ENCODE measurements at regions not wholly inside any gene's neighbourhood (a gene's known extent, or its start where the extent isn't known, plus 50 kb on each side); places are given as distances from the start of the nearest gene placed in this dataset.

GRCh38 chr3:66615643-66616301 is 115.0 kb upstream of the LRIG1 start:
- Histone ChIP-seq H3K27me3 (ENCODE audit: control insufficient read depth, insufficient read depth, low read length) (no peaks in the 10 kb centered on the region), H3K9me3 (ENCODE audit: control insufficient read depth, low read depth, low read length) (no peaks in the 10 kb centered on the region), H3K27ac (ENCODE audit: low read length) (no peak overlapping the region), H3K36me3 (ENCODE audit: control insufficient read depth, low read depth, low read length) (no peaks in the 10 kb centered on the region), H3K9ac (ENCODE audit: low read length) (no peak overlapping the region), H3K4me1 (ENCODE audit: control insufficient read depth, low read depth, low read length) (peaks cover 8% of the 10 kb centered on the region), H3K4me3 (ENCODE audit: low read length) (no peak overlapping the region)

- Histone ChIP-seq H3K27me3 (ENCODE audit: control insufficient read depth, insufficient read depth, low read length) (no peaks in the 10 kb centered on the region), H3K9ac (ENCODE audit: low read length) (no peak overlapping the region), H3K27ac (ENCODE audit: low read length) (no peak overlapping the region), H3K4me3 (ENCODE audit: low read length) (no peak overlapping the region), H3K36me3 (ENCODE audit: control insufficient read depth, low read depth, low read length) (no peaks in the 10 kb centered on the region), H3K4me1 (ENCODE audit: control insufficient read depth, low read depth, low read length) (peaks cover 13% of the 10 kb centered on the region), H3K9me3 (ENCODE audit: control insufficient read depth, low read depth, low read length) (no peaks in the 10 kb centered on the region)
Measured at GRCh38 chr3:66617351-66617750, 116.5 kb upstream of the LRIG1 start.

GRCh38 chr3:66618066-66618465 is 117.2 kb upstream of the LRIG1 start:
- no peak overlapping the region for H3K4me3 ChIP-seq (ENCODE audit: low read length)

DNA sequence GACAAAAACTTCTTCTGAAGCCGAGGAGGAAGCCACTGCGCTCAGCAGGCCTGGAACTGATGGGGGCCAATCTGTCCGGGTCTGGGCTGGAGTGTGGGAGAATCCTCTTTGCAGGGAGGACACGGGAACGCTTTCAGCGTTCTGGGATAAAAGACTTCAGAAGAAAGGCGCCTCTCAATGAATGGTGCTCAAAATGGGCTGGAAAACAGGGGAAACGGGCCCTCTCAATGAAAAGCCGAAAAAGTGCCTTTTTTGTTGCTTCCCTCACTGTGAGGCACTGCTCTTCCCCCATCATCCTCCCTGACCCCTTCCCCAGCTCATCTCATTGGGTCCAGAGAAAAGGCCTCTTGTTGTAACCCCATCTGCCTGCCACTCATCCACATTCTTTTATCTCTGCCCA is 119.5 kb upstream of the LRIG1 start:
- Histone ChIP-seq H3K9ac (ENCODE audit: low read length) (no peak overlapping the region), H3K27me3 (ENCODE audit: control insufficient read depth, insufficient read depth, low read length) (no peaks in the 10 kb centered on the region), H3K9me3 (ENCODE audit: control insufficient read depth, low read depth, low read length) (no peaks in the 10 kb centered on the region), H3K4me1 (ENCODE audit: control insufficient read depth, low read depth, low read length) (peaks cover 13% of the 10 kb centered on the region), H3K4me3 (ENCODE audit: low read length) (no peak overlapping the region), H3K27ac (ENCODE audit: low read length) (no peak overlapping the region), H3K36me3 (ENCODE audit: control insufficient read depth, low read depth, low read length) (no peaks in the 10 kb centered on the region)

More at GRCh38 chr3:66618066-66618465, 117.2 kb upstream of the LRIG1 start:
- Histone ChIP-seq H3K9ac (ENCODE audit: low read length) (no peak overlapping the region), H3K27ac (ENCODE audit: low read length) (no peak overlapping the region), H3K36me3 (ENCODE audit: control insufficient read depth, low read depth, low read length) (no peaks in the 10 kb centered on the region), H3K9me3 (ENCODE audit: control insufficient read depth, low read depth, low read length) (no peaks in the 10 kb centered on the region), H3K27me3 (ENCODE audit: control insufficient read depth, insufficient read depth, low read length) (no peaks in the 10 kb centered on the region), H3K4me1 (ENCODE audit: control insufficient read depth, low read depth, low read length) (peaks cover 13% of the 10 kb centered on the region)

DNA sequence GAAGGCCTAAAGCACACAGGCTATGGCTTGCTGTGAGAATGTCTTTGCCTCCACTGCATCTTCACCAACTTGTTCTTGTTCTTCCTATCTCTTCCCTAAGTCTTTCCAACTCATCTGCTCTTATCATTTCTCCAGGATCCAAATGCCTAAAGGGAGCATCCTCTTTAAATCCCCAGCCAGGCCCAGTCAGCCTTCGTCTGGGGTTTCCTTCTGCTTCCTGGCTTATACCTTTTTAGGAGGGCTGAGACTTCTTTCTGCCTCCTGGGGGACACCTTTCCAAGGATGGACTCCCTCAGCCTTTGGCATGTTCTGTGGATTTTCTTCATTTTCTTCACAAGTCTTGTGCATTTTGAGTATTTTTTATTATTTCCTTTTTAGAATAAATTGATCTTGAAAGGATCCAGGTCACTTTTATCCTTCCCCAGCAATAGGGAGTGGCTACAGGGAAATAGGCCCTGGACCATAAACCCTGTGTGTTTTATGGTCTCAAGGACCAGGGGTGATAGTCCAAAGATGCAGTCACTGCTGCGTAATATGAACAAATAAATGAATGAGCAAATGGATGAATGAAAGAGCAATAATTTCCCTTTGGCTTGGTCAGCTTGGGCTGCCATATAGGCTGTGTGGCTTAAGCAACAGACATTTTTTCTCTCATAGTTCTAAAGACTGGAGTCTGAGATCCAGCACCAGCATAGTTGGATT is 122.1 kb upstream of the LRIG1 start:
- H3K36me3 ChIP-seq (ENCODE audit: control insufficient read depth, low read depth, low read length), result no peaks in the 10 kb centered on the region
- no peak overlapping the region for H3K4me3 ChIP-seq (ENCODE audit: low read length)
- peaks cover 6% of the 10 kb centered on the region for H3K4me1 ChIP-seq (ENCODE audit: control insufficient read depth, low read depth, low read length)
- H3K9me3 ChIP-seq (ENCODE audit: control insufficient read depth, low read depth, low read length), result no peaks in the 10 kb centered on the region
- no peak overlapping the region for H3K27ac ChIP-seq (ENCODE audit: low read length)
- H3K9ac ChIP-seq (ENCODE audit: low read length), result no peak overlapping the region
- H3K27me3 ChIP-seq (ENCODE audit: control insufficient read depth, insufficient read depth, low read length), result no peaks in the 10 kb centered on the region

DNA sequence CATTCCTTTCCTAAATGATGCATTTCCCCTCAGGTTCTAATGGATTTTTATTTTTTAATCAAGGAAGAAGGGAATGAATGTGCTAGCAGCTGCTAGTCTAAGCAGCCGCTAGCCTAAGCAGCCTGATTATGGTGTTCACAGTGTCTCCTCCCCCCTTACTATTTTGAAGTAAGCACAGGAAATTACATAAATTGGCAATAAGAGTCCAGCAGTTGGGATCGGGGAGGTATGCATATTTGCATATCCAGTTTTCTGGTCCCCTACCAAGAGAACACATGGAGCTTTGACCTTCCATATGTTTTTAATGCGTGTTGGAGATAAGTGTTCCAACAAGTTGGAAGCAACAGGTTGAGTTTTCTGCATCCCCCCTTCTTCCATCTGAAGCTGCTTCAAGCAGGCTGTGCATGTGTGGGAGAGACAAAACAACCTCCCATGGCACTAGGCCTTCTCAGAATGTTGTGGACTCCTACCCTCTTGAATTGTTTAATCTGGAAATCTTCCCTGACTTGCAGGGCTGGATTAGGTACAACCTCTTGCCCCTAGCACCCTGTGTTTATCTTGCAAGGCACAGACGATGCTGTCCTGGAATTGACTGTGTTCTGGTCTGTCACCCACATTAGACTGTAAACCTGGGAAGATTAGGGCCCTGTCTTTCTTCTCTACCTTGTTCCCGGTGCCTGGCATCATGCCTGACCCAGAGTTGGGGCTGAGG is 124.8 kb upstream of the LRIG1 start:
- no peak overlapping the region for H3K9ac ChIP-seq (ENCODE audit: low read length)

GRCh38 chr3:66629150-66629981 is 128.5 kb upstream of the LRIG1 start:
- H3K36me3 ChIP-seq (ENCODE audit: control insufficient read depth, low read depth, low read length), result no peaks in the 10 kb centered on the region
- H3K4me1 ChIP-seq (ENCODE audit: control insufficient read depth, low read depth, low read length), result peaks cover 13% of the 10 kb centered on the region
- H3K27me3 ChIP-seq (ENCODE audit: control insufficient read depth, insufficient read depth, low read length), result no peaks in the 10 kb centered on the region
- H3K9me3 ChIP-seq (ENCODE audit: control insufficient read depth, low read depth, low read length), result no peaks in the 10 kb centered on the region
- H3K27ac ChIP-seq (ENCODE audit: low read length), result no peak overlapping the region
- no peak overlapping the region for H3K9ac ChIP-seq (ENCODE audit: low read length)
- no peak overlapping the region for H3K4me3 ChIP-seq (ENCODE audit: low read length)

More for the DNA sequence above, 124.8 kb upstream of the LRIG1 start:
- Histone ChIP-seq H3K27ac (ENCODE audit: low read length) (no peak overlapping the region), H3K4me1 (ENCODE audit: control insufficient read depth, low read depth, low read length) (peaks cover 16% of the 10 kb centered on the region), H3K4me3 (ENCODE audit: low read length) (no peak overlapping the region), H3K27me3 (ENCODE audit: control insufficient read depth, insufficient read depth, low read length) (no peaks in the 10 kb centered on the region), H3K9me3 (ENCODE audit: control insufficient read depth, low read depth, low read length) (no peaks in the 10 kb centered on the region), H3K36me3 (ENCODE audit: control insufficient read depth, low read depth, low read length) (no peaks in the 10 kb centered on the region)

DNA sequence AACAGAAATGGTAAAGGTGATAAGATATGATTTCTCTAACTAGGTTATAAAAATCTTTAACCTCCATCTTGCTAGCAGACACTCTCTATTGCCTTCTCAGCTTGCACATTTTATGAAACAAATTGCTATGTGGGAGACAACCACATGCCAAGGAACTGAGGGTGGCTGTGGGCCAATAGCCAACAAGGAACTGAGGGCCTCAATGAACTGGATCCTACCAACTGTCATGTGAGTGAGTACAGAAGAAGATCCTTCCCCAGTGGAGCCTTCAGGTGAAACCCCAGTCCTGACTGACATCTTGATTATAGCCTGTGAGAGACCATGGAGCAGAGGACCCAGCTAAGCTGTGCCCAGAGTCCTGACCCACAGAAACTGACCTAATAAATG is 129.2 kb upstream of the LRIG1 start:
- H3K4me1 ChIP-seq (ENCODE audit: control insufficient read depth, low read depth, low read length), result peaks cover 13% of the 10 kb centered on the region

GRCh38 chr3:66633402-66634381 is 132.9 kb upstream of the LRIG1 start:
- no peak overlapping the region for H3K9ac ChIP-seq (ENCODE audit: low read length)
- peaks cover 17% of the 10 kb centered on the region for H3K4me1 ChIP-seq (ENCODE audit: control insufficient read depth, low read depth, low read length)
- H3K27ac ChIP-seq (ENCODE audit: low read length), result no peak overlapping the region
- no peaks in the 10 kb centered on the region for H3K36me3 ChIP-seq (ENCODE audit: control insufficient read depth, low read depth, low read length)
- no peaks in the 10 kb centered on the region for H3K27me3 ChIP-seq (ENCODE audit: control insufficient read depth, insufficient read depth, low read length)
- no peak overlapping the region for H3K4me3 ChIP-seq (ENCODE audit: low read length)
- no peaks in the 10 kb centered on the region for H3K9me3 ChIP-seq (ENCODE audit: control insufficient read depth, low read depth, low read length)

More for the DNA sequence above, 129.2 kb upstream of the LRIG1 start:
- no peaks in the 10 kb centered on the region for H3K9me3 ChIP-seq (ENCODE audit: control insufficient read depth, low read depth, low read length)
- no peak overlapping the region for H3K4me3 ChIP-seq (ENCODE audit: low read length)
- H3K9ac ChIP-seq (ENCODE audit: low read length), result no peak overlapping the region
- no peak overlapping the region for H3K27ac ChIP-seq (ENCODE audit: low read length)
- no peaks in the 10 kb centered on the region for H3K27me3 ChIP-seq (ENCODE audit: control insufficient read depth, insufficient read depth, low read length)
- H3K36me3 ChIP-seq (ENCODE audit: control insufficient read depth, low read depth, low read length), result no peaks in the 10 kb centered on the region

- Histone ChIP-seq H3K9ac (ENCODE audit: low read length) (no peak overlapping the region), H3K4me3 (ENCODE audit: low read length) (no peak overlapping the region), H3K27me3 (ENCODE audit: control insufficient read depth, insufficient read depth, low read length) (no peaks in the 10 kb centered on the region), H3K4me1 (ENCODE audit: control insufficient read depth, low read depth, low read length) (peaks cover 4% of the 10 kb centered on the region), H3K36me3 (ENCODE audit: control insufficient read depth, low read depth, low read length) (no peaks in the 10 kb centered on the region), H3K9me3 (ENCODE audit: control insufficient read depth, low read depth, low read length) (no peaks in the 10 kb centered on the region), H3K27ac (ENCODE audit: low read length) (peak overlapping the region; percentile 18)
Measured at GRCh38 chr3:66638717-66639116, 137.9 kb upstream of the LRIG1 start.
